Thyroid gland (tissue), 4 donors: ENCODE measurements at regions not wholly inside any gene's neighbourhood (a gene's known extent, or its start where the extent isn't known, plus 50 kb on each side); places are given as distances from the start of the nearest gene placed in this dataset.

Experiments
- POLR2A ChIP-seq, 2 donors: fragments of 450-650 bp; IDR thresholded peaks; one replicate each; pipeline ENCODE4 v1.6.1; 2017; ENCODE audit warnings: antibody characterized with exemption in 2 of 2, mild to moderate bottlenecking in 2 of 2, moderate library complexity in 1 of 2
- TF ChIP-seq, protein P1 (sequence below), 6 experiments: fragments of 200-600 bp in 3 of 6; fragments of 450-650 bp in 3 of 6; sonication (generic) in 3 of 6; IDR thresholded peaks; one replicate each; pipeline ENCODE4 v1.5.1; 2016 to 2019; ENCODE audit warnings: antibody characterized with exemption in 6 of 6, mild to moderate bottlenecking in 2 of 6, inconsistent platforms in 1 of 6, moderate library complexity in 1 of 6

DNA sequence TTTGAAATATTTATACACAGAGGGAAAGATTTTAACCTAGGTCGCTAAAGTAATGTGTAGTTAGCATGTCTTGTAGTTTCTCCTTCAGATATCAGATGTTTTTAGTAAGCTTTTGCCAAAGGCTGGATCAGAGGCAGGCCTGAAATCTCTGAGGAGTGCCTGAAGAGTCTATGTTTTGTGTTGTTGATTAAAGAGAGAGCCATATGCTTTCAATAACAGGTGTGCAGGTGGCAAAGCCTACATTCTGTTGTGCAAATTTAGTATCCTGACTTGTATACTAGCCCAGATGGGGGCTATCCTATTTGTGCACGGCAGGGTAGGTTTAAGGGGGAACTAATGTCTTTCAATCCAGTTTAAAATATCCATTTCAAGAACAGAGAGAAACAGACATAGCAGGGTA lies 167.1 kb upstream of the ATXN1 start:
- TF ChIP-seq, protein P1, sequence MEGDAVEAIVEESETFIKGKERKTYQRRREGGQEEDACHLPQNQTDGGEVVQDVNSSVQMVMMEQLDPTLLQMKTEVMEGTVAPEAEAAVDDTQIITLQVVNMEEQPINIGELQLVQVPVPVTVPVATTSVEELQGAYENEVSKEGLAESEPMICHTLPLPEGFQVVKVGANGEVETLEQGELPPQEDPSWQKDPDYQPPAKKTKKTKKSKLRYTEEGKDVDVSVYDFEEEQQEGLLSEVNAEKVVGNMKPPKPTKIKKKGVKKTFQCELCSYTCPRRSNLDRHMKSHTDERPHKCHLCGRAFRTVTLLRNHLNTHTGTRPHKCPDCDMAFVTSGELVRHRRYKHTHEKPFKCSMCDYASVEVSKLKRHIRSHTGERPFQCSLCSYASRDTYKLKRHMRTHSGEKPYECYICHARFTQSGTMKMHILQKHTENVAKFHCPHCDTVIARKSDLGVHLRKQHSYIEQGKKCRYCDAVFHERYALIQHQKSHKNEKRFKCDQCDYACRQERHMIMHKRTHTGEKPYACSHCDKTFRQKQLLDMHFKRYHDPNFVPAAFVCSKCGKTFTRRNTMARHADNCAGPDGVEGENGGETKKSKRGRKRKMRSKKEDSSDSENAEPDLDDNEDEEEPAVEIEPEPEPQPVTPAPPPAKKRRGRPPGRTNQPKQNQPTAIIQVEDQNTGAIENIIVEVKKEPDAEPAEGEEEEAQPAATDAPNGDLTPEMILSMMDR (IDR thresholded peaks at IDR 0.05), result no peak
- TF ChIP-seq POLR2A (IDR thresholded peaks at IDR 0.05), result no peak
